ENCODE measurements at regions not wholly inside any gene's neighbourhood (a gene's known extent, or its start where the extent isn't known, plus 50 kb on each side); places are given as distances from the start of the nearest gene placed in this dataset.

DNA sequence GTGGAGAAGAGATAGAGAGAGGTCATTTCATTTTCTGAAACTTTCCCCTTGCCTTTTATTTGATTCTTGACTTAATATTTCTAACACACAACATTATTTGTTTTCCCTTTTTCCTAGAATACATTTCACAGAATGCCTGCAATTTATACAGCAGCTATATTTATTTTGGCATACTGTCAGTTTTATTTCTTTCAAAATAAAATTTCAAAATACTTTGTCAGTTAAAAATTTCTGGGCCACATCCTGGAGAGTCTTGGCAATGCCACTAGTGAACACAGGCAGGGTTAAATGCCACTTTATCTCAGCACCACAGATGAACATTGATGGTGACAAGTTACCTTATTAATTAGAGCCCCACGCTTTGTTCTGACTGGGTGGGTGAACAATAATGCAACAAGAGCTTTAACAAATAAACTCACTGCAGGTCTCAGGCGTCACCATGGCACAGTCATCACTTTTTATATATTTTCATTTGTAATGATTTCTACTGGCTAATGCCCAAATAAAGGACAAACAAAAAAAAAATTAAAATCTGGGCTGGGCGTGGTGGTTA is 494.0 kb downstream of the KIF20B start:
- no peak for DNase-seq (ENCODE audit: low spot score, unreplicated experiment)
- TF ChIP-seq, protein P1, sequence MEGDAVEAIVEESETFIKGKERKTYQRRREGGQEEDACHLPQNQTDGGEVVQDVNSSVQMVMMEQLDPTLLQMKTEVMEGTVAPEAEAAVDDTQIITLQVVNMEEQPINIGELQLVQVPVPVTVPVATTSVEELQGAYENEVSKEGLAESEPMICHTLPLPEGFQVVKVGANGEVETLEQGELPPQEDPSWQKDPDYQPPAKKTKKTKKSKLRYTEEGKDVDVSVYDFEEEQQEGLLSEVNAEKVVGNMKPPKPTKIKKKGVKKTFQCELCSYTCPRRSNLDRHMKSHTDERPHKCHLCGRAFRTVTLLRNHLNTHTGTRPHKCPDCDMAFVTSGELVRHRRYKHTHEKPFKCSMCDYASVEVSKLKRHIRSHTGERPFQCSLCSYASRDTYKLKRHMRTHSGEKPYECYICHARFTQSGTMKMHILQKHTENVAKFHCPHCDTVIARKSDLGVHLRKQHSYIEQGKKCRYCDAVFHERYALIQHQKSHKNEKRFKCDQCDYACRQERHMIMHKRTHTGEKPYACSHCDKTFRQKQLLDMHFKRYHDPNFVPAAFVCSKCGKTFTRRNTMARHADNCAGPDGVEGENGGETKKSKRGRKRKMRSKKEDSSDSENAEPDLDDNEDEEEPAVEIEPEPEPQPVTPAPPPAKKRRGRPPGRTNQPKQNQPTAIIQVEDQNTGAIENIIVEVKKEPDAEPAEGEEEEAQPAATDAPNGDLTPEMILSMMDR (IDR thresholded peaks at IDR 0.05; ENCODE audit: unreplicated experiment) = no peak
- Mint-ChIP-seq H3K27me3 (no peaks in the 10 kb centered on the region), H3K27ac (no peak overlapping the region), H3K36me3 (ENCODE audit: insufficient read depth) (no peaks in the 10 kb centered on the region), H3K4me1 (ENCODE audit: low read depth) (no peaks in the 10 kb centered on the region), H3K4me3 (ENCODE audit: low read depth) (no peak overlapping the region), H3K9me3 (ENCODE audit: low read depth) (no peaks in the 10 kb centered on the region)

DNA sequence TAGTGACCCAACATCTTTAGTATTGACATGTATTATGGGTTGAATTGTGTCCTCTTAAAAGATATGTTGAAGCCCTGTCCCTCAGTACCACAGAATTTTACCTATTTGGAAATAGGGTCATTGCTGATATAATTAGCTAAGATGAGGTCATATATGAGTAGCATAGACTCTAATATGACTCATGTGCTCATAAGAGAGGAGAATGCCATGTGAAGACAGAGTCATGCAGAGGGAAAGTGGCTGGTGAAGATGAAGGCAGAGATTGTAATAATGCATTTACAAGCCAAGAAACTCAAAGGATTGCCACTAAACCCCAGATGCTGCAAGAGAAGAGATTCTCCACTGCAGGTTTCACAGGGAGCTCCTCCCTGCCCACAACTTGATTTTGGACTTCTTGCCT is 496.4 kb downstream of the KIF20B start:
- no peak for DNase-seq (ENCODE audit: low spot score, unreplicated experiment)
- H3K36me3 Mint-ChIP-seq (ENCODE audit: insufficient read depth) = no peaks in the 10 kb centered on the region
- H3K27me3 Mint-ChIP-seq = no peaks in the 10 kb centered on the region
- H3K9me3 Mint-ChIP-seq (ENCODE audit: low read depth) = no peaks in the 10 kb centered on the region
- no peak overlapping the region for H3K4me3 Mint-ChIP-seq (ENCODE audit: low read depth)
- no peak overlapping the region for H3K27ac Mint-ChIP-seq
- TF ChIP-seq, protein P1 (IDR thresholded peaks at IDR 0.05; ENCODE audit: unreplicated experiment) = no peak
- no peaks in the 10 kb centered on the region for H3K4me1 Mint-ChIP-seq (ENCODE audit: low read depth)

DNA sequence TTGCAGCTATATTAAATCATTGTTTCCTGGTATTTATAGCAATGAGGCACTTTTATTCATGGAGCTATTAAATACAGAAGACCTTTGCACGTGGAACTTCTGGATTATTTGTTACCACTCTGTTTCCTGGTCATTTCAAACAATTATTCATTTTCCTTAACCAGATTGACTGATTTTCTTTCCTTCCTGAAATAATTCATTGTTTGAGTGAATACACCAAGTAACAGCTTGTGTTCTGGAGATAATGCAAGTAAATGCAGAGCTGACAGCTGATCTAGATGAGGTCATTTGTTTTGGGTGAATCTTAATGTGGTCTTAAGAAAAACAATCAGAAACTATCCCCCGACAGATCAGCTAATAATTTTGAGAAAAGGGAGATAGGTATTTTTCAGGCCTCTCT is 497.7 kb downstream of the KIF20B start:
- Mint-ChIP-seq H3K27ac (no peak overlapping the region), H3K4me1 (ENCODE audit: low read depth) (no peaks in the 10 kb centered on the region), H3K9me3 (ENCODE audit: low read depth) (no peaks in the 10 kb centered on the region), H3K27me3 (no peaks in the 10 kb centered on the region), H3K36me3 (ENCODE audit: insufficient read depth) (no peaks in the 10 kb centered on the region), H3K4me3 (ENCODE audit: low read depth) (no peak overlapping the region)
- DNase-seq (ENCODE audit: low spot score, unreplicated experiment) = no peak
- TF ChIP-seq, protein P1 (IDR thresholded peaks at IDR 0.05; ENCODE audit: unreplicated experiment) = no peak

DNA sequence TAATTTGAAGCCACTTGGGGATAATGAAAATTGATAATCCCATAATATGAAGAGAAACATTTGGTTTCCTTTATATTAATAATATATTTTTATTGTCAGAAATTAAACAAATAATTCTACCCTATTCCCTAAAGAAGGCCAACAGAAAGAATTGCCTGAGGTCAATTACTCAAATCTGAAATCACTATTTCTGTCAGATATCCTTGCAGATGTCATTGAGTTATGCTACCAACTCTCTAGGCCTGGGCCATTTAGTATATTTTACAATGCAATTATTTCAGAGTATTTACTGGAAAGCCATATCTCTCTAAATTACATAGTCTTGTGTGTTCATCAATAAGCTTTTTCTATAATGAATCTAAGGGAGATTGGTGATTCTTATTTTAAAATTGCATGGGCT is 498.1 kb downstream of the KIF20B start:
- Mint-ChIP-seq H3K4me1 (ENCODE audit: low read depth) (no peaks in the 10 kb centered on the region), H3K27me3 (no peaks in the 10 kb centered on the region), H3K9me3 (ENCODE audit: low read depth) (no peaks in the 10 kb centered on the region), H3K36me3 (ENCODE audit: insufficient read depth) (no peaks in the 10 kb centered on the region), H3K4me3 (ENCODE audit: low read depth) (no peak overlapping the region), H3K27ac (no peak overlapping the region)
- DNase-seq (ENCODE audit: low spot score, unreplicated experiment) = no peak
- TF ChIP-seq, protein P1 (IDR thresholded peaks at IDR 0.05; ENCODE audit: unreplicated experiment) = no peak

DNA sequence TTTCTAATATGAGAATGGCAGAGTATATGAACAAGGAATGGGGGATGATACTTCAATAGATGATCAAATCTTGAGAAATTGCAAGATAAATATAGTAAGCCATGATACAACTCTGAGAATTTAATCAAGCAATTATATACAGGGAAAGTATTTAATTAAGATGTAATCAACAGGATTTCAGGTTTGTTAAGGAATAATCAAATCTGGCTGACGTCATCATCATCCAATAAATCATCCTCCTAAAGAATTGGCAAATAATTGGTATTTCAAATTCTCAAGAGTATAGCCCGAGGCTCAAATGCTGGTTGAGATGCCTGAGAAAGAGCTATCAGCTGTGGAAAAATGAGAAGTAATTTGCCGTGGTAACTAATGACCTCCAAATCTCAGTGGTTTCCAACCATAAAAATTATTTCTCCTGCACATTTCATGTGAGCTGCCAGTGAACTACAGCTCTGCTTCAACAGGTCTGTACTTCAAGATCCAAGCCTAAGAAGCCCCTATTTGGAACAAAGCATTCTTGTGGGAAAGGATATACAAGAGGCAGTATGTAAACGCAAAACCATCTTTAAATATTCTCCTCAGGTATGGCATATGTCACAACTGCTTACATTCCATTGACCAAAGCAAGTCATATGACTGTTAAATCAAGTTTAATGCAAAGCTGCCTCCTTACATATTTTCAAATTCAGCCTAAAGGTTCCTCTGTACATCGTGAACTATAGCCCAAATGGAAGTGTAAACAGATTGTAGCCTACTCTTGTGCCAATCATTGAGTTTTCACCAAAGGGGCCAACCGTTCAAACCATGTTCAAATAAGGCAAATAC is 503.0 kb downstream of the KIF20B start:
- H3K27ac Mint-ChIP-seq = no peak overlapping the region

More for the DNA sequence above, 503.0 kb downstream of the KIF20B start:
- Mint-ChIP-seq H3K4me3 (ENCODE audit: low read depth) (no peak overlapping the region), H3K27me3 (no peaks in the 10 kb centered on the region), H3K9me3 (ENCODE audit: low read depth) (no peaks in the 10 kb centered on the region), H3K4me1 (ENCODE audit: low read depth) (no peaks in the 10 kb centered on the region), H3K36me3 (ENCODE audit: insufficient read depth) (no peaks in the 10 kb centered on the region)
- TF ChIP-seq, protein P1 (IDR thresholded peaks at IDR 0.05; ENCODE audit: unreplicated experiment) = no peak
- DNase-seq (ENCODE audit: low spot score, unreplicated experiment) = no peak
